Astrocyte (in vitro differentiated cells and primary cell): ENCODE measurements at regions not wholly inside any gene's neighbourhood (a gene's known extent, or its start where the extent isn't known, plus 50 kb on each side); places are given as distances from the start of the nearest gene placed in this dataset.

Source experiments
- DNase-seq: peaks from one replicate; pipeline ENCODE4 v3.0.0-alpha.2; 2010; ENCODE audit warnings: low read depth
- FAIRE-seq: peaks from 2 replicates; lab custom pipeline; 2011; peaks lifted over from hg19 to GRCh38; lab: Jason Lieb, UNC
- H2AFZ ChIP-seq: 2 replicates; pipeline ENCODE4 v1.6.0; 2012; ENCODE audit warnings: low read depth, low read length, inconsistent platforms
- H3K27ac ChIP-seq: 2 replicates; pipeline ENCODE4 v1.5.1; 2011; ENCODE audit warnings: low read depth, low read length, inconsistent platforms
- H3K27me3 ChIP-seq: 2 replicates; pipeline ENCODE4 v1.6.0; 2011; ENCODE audit warnings: low read length, inconsistent platforms; ENCODE audit not compliant: insufficient read depth
- H3K36me3 ChIP-seq: 2 replicates; pipeline ENCODE4 v1.5.1; 2011; ENCODE audit warnings: low read length, inconsistent platforms; ENCODE audit not compliant: insufficient read depth
- H3K4me1 ChIP-seq: 2 replicates; pipeline ENCODE4 v1.5.1; 2011; ENCODE audit warnings: low read length, inconsistent platforms; ENCODE audit not compliant: insufficient read depth
- H3K4me2 ChIP-seq: 2 replicates; pipeline ENCODE4 v1.6.0; 2012; ENCODE audit warnings: low read length, inconsistent platforms
- H3K4me3 ChIP-seq: 2 replicates; pipeline ENCODE4 v1.5.1; 2011; ENCODE audit warnings: low read depth, mild to moderate bottlenecking, low read length, inconsistent platforms; ENCODE audit not compliant: insufficient read depth
- H3K79me2 ChIP-seq: 2 replicates; pipeline ENCODE4 v1.6.0; 2012; ENCODE audit warnings: mild to moderate bottlenecking, low read length, inconsistent platforms; ENCODE audit not compliant: insufficient read depth
- H3K9ac ChIP-seq: 2 replicates; pipeline ENCODE4 v1.6.0; 2012; ENCODE audit warnings: mild to moderate bottlenecking, low read length, inconsistent platforms
- H3K9me3 ChIP-seq: 2 replicates; pipeline ENCODE4 v1.5.1; 2012; ENCODE audit warnings: low read depth, mild to moderate bottlenecking, low read length, inconsistent platforms; ENCODE audit not compliant: insufficient read depth
- H4K20me1 ChIP-seq: 2 replicates; pipeline ENCODE4 v1.6.0; 2012; ENCODE audit warnings: low read length, inconsistent platforms; ENCODE audit not compliant: insufficient read depth
- H3K27ac Mint-ChIP-seq: one replicate; pipeline ENCODE4 v1.8.0; 2021; ENCODE audit warnings: mild to moderate bottlenecking, mixed read lengths; ENCODE audit not compliant: unreplicated experiment
- H3K27me3 Mint-ChIP-seq: one replicate; pipeline ENCODE4 v1.8.0; 2021; ENCODE audit warnings: low read depth, mixed read lengths; ENCODE audit not compliant: unreplicated experiment
- H3K36me3 Mint-ChIP-seq: one replicate; pipeline ENCODE4 v1.8.0; 2021; ENCODE audit warnings: low read depth, mixed read lengths; ENCODE audit not compliant: unreplicated experiment
- H3K4me1 Mint-ChIP-seq: one replicate; pipeline ENCODE4 v1.8.0; 2021; ENCODE audit warnings: low read depth, mixed read lengths; ENCODE audit not compliant: unreplicated experiment
- H3K4me3 Mint-ChIP-seq: one replicate; pipeline ENCODE4 v1.8.0; 2021; ENCODE audit warnings: mild to moderate bottlenecking, moderate library complexity, mixed read lengths; ENCODE audit not compliant: unreplicated experiment
- H3K9me3 Mint-ChIP-seq: one replicate; pipeline ENCODE4 v1.8.0; 2021; ENCODE audit warnings: mild to moderate bottlenecking, mixed read lengths; ENCODE audit not compliant: unreplicated experiment
- EZH2 ChIP-seq: IDR thresholded peaks from 2 replicates; pipeline ENCODE4 v1.6.1; 2012; ENCODE audit warnings: mild to moderate bottlenecking, low read length, inconsistent platforms; ENCODE audit not compliant: insufficient read depth
- TF ChIP-seq, protein P1 (sequence below): IDR thresholded peaks from 2 replicates; pipeline ENCODE4 v1.5.1; 2011; ENCODE audit warnings: low read depth, mild to moderate bottlenecking, inconsistent platforms, low read length, moderate library complexity; ENCODE audit not compliant: insufficient read depth

DNA sequence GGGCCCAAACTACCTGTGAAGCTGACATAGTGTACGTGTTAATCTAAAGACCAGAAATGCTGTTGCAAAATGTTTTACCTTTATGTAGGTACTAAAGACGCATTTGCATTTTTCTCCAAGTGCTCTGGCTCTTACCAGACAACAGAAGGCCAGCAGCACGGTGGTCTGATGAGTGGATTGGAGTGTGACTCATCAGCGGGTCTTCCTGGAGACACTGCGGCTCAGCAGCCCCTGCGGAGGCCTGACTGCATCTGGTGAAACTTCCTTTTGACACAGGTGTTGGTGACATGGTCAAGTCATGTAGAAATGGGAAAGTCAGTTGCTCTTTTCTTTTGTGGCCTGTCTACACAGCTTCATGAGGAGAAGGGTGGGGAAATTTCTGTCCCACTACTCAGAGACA is 723.6 kb downstream of the INHBA start:
- Mint-ChIP-seq H3K36me3 (no peaks in the 10 kb centered on the region), H3K9me3 (peaks cover 1% of the 10 kb centered on the region), H3K4me3 (no peak overlapping the region), H3K27ac (no peak overlapping the region), H3K4me1 (peaks cover 7% of the 10 kb centered on the region), H3K27me3 (peaks cover 4% of the 10 kb centered on the region)
- Histone ChIP-seq H3K4me3 (no peak overlapping the region), H3K9ac (no peak overlapping the region), H2AFZ (no peak overlapping the region), H3K27me3 (no peaks in the 10 kb centered on the region), H3K9me3 (no peaks in the 10 kb centered on the region), H4K20me1 (no peaks in the 10 kb centered on the region), H3K36me3 (no peaks in the 10 kb centered on the region), H3K4me2 (no peak overlapping the region), H3K27ac (no peak overlapping the region), H3K4me1 (peaks cover 3% of the 10 kb centered on the region), H3K79me2 (no peaks in the 10 kb centered on the region)
- TF ChIP-seq, protein P1, sequence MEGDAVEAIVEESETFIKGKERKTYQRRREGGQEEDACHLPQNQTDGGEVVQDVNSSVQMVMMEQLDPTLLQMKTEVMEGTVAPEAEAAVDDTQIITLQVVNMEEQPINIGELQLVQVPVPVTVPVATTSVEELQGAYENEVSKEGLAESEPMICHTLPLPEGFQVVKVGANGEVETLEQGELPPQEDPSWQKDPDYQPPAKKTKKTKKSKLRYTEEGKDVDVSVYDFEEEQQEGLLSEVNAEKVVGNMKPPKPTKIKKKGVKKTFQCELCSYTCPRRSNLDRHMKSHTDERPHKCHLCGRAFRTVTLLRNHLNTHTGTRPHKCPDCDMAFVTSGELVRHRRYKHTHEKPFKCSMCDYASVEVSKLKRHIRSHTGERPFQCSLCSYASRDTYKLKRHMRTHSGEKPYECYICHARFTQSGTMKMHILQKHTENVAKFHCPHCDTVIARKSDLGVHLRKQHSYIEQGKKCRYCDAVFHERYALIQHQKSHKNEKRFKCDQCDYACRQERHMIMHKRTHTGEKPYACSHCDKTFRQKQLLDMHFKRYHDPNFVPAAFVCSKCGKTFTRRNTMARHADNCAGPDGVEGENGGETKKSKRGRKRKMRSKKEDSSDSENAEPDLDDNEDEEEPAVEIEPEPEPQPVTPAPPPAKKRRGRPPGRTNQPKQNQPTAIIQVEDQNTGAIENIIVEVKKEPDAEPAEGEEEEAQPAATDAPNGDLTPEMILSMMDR, result no peak
- TF ChIP-seq EZH2, result no peak
- no peak for FAIRE-seq
- peak; percentile 46 for DNase-seq

DNA sequence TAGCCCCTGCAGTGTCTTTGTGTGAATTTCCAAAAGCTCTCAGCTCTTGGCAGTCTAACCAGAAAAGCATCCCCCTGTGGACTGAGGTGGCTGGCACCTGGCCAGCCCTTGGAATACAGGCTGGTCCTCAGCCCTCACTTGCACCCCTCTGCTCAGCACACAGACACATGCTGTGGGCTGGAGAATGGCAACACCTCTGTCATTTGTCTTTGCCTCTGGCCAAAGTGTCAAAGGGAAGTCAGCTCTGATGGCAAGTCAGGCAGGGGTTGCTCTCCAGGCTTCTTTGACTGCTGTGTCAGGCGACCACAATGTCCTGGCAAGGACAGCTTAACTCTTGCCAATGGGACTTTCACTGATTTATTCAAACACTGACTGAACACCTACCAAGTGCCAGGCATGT is 724.8 kb downstream of the INHBA start:
- Histone ChIP-seq H3K4me3 (no peak overlapping the region), H3K27me3 (no peaks in the 10 kb centered on the region), H3K9ac (no peak overlapping the region), H3K4me1 (peaks cover 3% of the 10 kb centered on the region), H2AFZ (no peak overlapping the region), H3K36me3 (no peaks in the 10 kb centered on the region), H3K27ac (no peak overlapping the region), H3K4me2 (no peak overlapping the region), H4K20me1 (no peaks in the 10 kb centered on the region), H3K9me3 (no peaks in the 10 kb centered on the region), H3K79me2 (no peaks in the 10 kb centered on the region)
- no peak overlapping the region for H3K27ac Mint-ChIP-seq
- TF ChIP-seq, protein P1, result no peak
- no peak for TF ChIP-seq EZH2
- H3K4me1 Mint-ChIP-seq, result peaks cover 7% of the 10 kb centered on the region
- DNase-seq (no peak), FAIRE-seq (no peak)
- peaks cover 1% of the 10 kb centered on the region for H3K9me3 Mint-ChIP-seq
- H3K36me3 Mint-ChIP-seq, result no peaks in the 10 kb centered on the region
- no peak overlapping the region for H3K4me3 Mint-ChIP-seq
- H3K27me3 Mint-ChIP-seq, result peaks cover 5% of the 10 kb centered on the region

DNA sequence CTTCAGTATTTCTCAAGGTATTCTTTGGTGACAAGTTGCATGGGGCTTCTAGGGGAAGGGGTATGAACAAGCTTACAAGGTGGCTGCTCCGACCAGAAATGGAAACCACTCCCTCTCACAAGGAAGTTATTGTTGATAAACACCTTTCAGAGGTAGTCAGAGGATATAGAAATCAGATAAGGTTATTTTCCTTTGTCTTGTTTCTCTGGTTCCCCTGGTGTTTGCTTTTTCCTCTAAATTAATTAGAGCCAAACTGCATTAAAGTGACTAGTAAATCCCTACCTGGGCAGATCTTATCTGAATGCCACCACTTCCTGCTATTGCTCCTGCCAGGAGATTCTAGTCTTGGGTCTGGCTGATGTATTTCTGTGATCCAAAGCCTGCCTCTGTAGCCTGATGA is 725.4 kb downstream of the INHBA start:
- Histone ChIP-seq H3K79me2 (no peaks in the 10 kb centered on the region), H3K27me3 (no peaks in the 10 kb centered on the region), H4K20me1 (no peaks in the 10 kb centered on the region), H3K36me3 (no peaks in the 10 kb centered on the region), H3K4me1 (peaks cover 3% of the 10 kb centered on the region), H3K4me2 (no peak overlapping the region), H3K27ac (no peak overlapping the region), H2AFZ (no peak overlapping the region), H3K9me3 (no peaks in the 10 kb centered on the region), H3K4me3 (no peak overlapping the region), H3K9ac (no peak overlapping the region)
- Mint-ChIP-seq H3K27ac (no peak overlapping the region), H3K4me1 (peaks cover 11% of the 10 kb centered on the region), H3K4me3 (no peak overlapping the region), H3K27me3 (peaks cover 7% of the 10 kb centered on the region), H3K9me3 (peaks cover 1% of the 10 kb centered on the region), H3K36me3 (no peaks in the 10 kb centered on the region)
- no peak for DNase-seq
- no peak for FAIRE-seq
- TF ChIP-seq EZH2, result no peak
